Activated T-cell treated with anti-CD3 and anti-CD28 coated beads, Interleukin-2, amount 50 U/mL, for 24 hours (primary cell): ENCODE measurements at regions not wholly inside any gene's neighbourhood (a gene's known extent, or its start where the extent isn't known, plus 50 kb on each side); places are given as distances from the start of the nearest gene placed in this dataset.

Source experiments
- DNase-seq: peaks from one replicate; pipeline ENCODE4 v3.0.0-alpha.2; 2020
- H3K27ac Mint-ChIP-seq: 2 replicates; pipeline ENCODE4 v1.8.0; 2020; ENCODE audit warnings: mild to moderate bottlenecking, mixed read lengths
- H3K27me3 Mint-ChIP-seq: 2 replicates; pipeline ENCODE4 v1.8.0; 2020; ENCODE audit warnings: mixed read lengths
- H3K36me3 Mint-ChIP-seq: 2 replicates; pipeline ENCODE4 v1.8.0; 2020; ENCODE audit warnings: low read depth, mixed read lengths
- H3K4me1 Mint-ChIP-seq: 2 replicates; pipeline ENCODE4 v1.8.0; 2020; ENCODE audit warnings: low read depth, mixed read lengths
- H3K4me3 Mint-ChIP-seq: 2 replicates; pipeline ENCODE4 v1.8.0; 2020; ENCODE audit warnings: mild to moderate bottlenecking, moderate library complexity, mixed read lengths
- H3K9me3 Mint-ChIP-seq: 2 replicates; pipeline ENCODE4 v1.8.0; 2020; ENCODE audit warnings: mixed read lengths

GRCh38 chr4:140296335-140297220 is 76.9 kb upstream of the SCOC start:
- no peak for DNase-seq
- H3K9me3 Mint-ChIP-seq, result no peaks in the 10 kb centered on the region
- H3K4me3 Mint-ChIP-seq, result no peak overlapping the region
- peaks cover 2% of the 10 kb centered on the region for H3K4me1 Mint-ChIP-seq
- peaks cover 5% of the 10 kb centered on the region for H3K27me3 Mint-ChIP-seq
- no peaks in the 10 kb centered on the region for H3K36me3 Mint-ChIP-seq
- no peak overlapping the region for H3K27ac Mint-ChIP-seq

GRCh38 chr4:140293979-140294378 is 79.5 kb upstream of the SCOC start:
- peaks cover 2% of the 10 kb centered on the region for H3K4me1 Mint-ChIP-seq
- H3K9me3 Mint-ChIP-seq, result no peaks in the 10 kb centered on the region
- no peak for DNase-seq
- H3K4me3 Mint-ChIP-seq, result no peak overlapping the region
- no peak overlapping the region for H3K27ac Mint-ChIP-seq
- peaks cover 5% of the 10 kb centered on the region for H3K27me3 Mint-ChIP-seq
- no peaks in the 10 kb centered on the region for H3K36me3 Mint-ChIP-seq

DNA sequence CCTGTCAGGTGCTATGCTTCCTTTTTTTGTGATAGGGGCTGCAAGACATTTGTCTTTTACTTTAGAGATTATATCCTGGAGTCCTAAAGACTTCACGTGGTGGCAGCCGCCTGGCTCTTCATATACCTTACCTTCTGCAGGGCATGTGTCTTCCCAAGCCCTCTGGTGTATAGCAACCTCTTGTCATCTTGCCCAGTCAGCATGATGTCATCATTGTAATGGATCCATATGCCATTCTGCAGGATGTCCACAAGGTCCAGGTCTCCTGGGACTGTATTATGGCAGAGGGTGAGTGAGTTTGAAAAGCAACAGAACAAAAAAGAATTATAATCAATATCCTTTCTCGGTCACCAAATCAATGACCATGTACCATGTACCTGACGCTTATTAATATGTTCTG is 82.2 kb upstream of the SCOC start:
- H3K36me3 Mint-ChIP-seq, result no peaks in the 10 kb centered on the region
- no peak overlapping the region for H3K4me3 Mint-ChIP-seq
- no peak for DNase-seq
- H3K9me3 Mint-ChIP-seq, result no peaks in the 10 kb centered on the region
- peaks cover 5% of the 10 kb centered on the region for H3K27me3 Mint-ChIP-seq
- no peaks in the 10 kb centered on the region for H3K4me1 Mint-ChIP-seq
- H3K27ac Mint-ChIP-seq, result no peak overlapping the region

DNA sequence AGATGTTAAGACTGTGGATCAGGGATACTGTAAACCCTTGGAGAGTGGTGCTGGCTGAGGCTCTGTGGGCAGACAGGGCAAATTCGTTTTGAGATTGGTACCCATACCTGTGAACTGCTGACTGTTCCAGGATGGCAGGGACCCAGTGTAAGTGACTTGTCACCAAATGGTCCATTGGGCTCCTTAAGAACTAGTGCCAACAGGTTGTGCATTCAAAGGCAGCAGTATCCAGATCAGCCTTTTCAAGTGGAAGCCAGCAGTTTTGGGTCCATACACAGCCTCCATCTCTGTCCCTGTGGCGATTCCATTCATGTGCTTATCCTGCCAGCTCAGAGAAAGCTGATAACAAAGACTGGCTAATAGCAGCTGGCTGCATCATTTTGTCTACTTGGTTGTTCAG is 84.0 kb upstream of the SCOC start:
- Mint-ChIP-seq H3K36me3 (no peaks in the 10 kb centered on the region), H3K27me3 (no peaks in the 10 kb centered on the region), H3K4me3 (no peak overlapping the region), H3K4me1 (no peaks in the 10 kb centered on the region), H3K9me3 (no peaks in the 10 kb centered on the region), H3K27ac (no peak overlapping the region)
- no peak for DNase-seq

GRCh38 chr4:140286456-140286855 is 87.0 kb upstream of the SCOC start:
- H3K27ac Mint-ChIP-seq, result no peak overlapping the region
- H3K9me3 Mint-ChIP-seq, result no peaks in the 10 kb centered on the region
- H3K4me1 Mint-ChIP-seq, result no peaks in the 10 kb centered on the region
- peaks cover 6% of the 10 kb centered on the region for H3K27me3 Mint-ChIP-seq
- no peak for DNase-seq
- H3K4me3 Mint-ChIP-seq, result no peak overlapping the region
- no peaks in the 10 kb centered on the region for H3K36me3 Mint-ChIP-seq

GRCh38 chr4:140284456-140284855 is 89.0 kb upstream of the SCOC start:
- Mint-ChIP-seq H3K27me3 (peaks cover 21% of the 10 kb centered on the region), H3K4me3 (no peak overlapping the region), H3K27ac (no peak overlapping the region), H3K36me3 (no peaks in the 10 kb centered on the region), H3K4me1 (no peaks in the 10 kb centered on the region), H3K9me3 (no peaks in the 10 kb centered on the region)
- no peak for DNase-seq

DNA sequence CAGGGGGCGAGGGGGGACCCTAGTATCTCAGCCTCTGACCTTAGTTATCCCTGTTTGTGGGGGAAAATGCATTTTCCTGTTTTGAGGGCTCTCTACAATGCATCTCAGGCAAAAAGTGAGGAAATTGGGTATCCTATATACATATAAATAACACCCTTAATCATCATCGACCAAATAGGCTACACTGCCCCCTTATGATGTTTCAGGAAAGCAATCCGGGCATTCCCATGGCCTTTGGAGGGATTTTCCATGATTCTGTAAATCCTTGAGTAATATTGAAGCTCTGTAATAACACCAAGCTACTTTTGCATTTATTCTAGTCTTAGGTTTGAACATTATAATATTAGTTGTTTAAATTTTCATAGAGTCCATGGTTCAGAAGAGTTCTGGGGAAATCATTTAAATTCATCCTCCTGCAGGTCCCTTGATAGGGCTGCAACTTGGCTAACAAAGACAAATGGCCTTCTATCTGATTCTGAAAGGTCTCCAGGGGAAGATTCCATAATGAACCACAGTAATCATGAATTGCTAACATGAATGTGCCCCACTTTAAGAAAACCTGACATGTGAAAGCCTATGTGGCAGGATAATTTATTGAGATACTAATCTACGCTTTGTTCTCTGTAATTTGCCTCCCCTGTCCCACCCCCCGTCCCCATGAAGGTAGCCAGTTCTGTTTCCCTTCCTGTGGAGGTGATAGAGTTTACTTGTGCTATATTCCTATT is 91.5 kb upstream of the SCOC start:
- no peaks in the 10 kb centered on the region for H3K4me1 Mint-ChIP-seq
- no peak overlapping the region for H3K27ac Mint-ChIP-seq
- no peak overlapping the region for H3K4me3 Mint-ChIP-seq
- no peaks in the 10 kb centered on the region for H3K9me3 Mint-ChIP-seq
- peaks cover 27% of the 10 kb centered on the region for H3K27me3 Mint-ChIP-seq
- no peaks in the 10 kb centered on the region for H3K36me3 Mint-ChIP-seq
- DNase-seq, result no peak

DNA sequence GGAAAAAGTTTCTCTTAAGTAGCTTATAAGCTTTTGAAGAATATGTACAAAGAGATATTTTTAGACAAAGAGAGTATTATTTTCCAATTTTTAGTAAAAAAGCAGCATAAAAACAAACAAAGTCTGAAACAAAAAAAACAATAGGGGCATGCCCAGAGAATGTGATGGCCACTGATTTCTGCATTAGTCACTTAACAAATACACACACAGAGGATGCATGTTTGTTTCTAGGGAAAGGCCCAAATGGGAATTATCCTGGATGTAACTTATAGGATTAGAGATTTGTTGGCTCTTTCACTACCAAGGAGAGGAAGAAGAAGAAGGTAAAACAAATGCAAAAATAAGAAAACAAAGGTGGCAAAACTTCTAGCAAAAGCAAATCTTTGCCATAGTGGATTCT is 95.9 kb upstream of the SCOC start:
- DNase-seq, result no peak
- no peaks in the 10 kb centered on the region for H3K4me1 Mint-ChIP-seq
- peaks cover 22% of the 10 kb centered on the region for H3K27me3 Mint-ChIP-seq
- no peak overlapping the region for H3K4me3 Mint-ChIP-seq
- no peaks in the 10 kb centered on the region for H3K9me3 Mint-ChIP-seq
- H3K27ac Mint-ChIP-seq, result no peak overlapping the region
- H3K36me3 Mint-ChIP-seq, result no peaks in the 10 kb centered on the region

DNA sequence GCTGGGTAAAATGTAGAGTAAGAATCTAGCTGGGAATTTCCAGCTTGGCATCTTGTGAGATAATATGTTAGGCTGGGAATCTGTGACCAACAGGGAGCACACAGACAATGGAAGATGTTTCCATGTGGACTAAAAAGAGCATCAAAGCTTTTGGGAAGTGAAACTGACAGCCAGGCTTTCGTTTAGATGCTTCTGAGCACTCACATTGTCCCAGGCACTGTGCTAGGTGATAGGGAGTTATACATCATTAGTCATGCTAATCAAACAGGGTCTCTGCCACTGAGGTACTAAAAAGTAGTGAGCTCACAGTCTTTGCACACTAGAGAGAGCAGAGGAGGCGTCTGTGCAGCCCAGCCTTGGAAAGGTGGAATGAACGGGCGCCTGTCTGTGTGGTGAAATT is 101.9 kb upstream of the SCOC start:
- H3K27me3 Mint-ChIP-seq, result peaks cover 7% of the 10 kb centered on the region
- no peaks in the 10 kb centered on the region for H3K36me3 Mint-ChIP-seq
- H3K4me3 Mint-ChIP-seq, result no peak overlapping the region
- no peak overlapping the region for H3K27ac Mint-ChIP-seq
- no peak for DNase-seq
- H3K9me3 Mint-ChIP-seq, result no peaks in the 10 kb centered on the region
- H3K4me1 Mint-ChIP-seq, result peaks cover 6% of the 10 kb centered on the region

DNA sequence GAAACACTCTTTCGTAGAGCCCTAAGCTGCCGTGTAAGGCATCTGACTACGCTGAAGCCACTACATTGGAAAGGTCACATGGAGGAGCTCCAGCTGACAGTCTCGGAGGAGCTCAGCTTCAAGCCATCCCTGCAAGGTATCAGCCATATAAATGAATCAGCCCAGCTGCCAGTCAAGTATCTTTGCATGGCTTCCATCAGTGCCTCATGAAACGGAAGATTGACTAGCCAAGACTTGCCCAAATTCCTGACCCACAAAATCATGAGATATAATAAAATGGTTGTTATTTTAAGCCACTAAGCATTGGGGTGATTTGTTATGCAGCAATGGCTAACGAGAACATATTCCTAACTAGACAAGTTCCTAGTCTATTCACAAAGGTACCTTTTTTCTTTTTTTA is 104.1 kb upstream of the SCOC start:
- H3K4me3 Mint-ChIP-seq, result no peak overlapping the region
- H3K27me3 Mint-ChIP-seq, result peaks cover 7% of the 10 kb centered on the region
- DNase-seq, result no peak
- H3K9me3 Mint-ChIP-seq, result no peaks in the 10 kb centered on the region
- H3K36me3 Mint-ChIP-seq, result no peaks in the 10 kb centered on the region
- H3K4me1 Mint-ChIP-seq, result peaks cover 6% of the 10 kb centered on the region
- no peak overlapping the region for H3K27ac Mint-ChIP-seq

GRCh38 chr4:140268186-140268841 is 105.1 kb upstream of the SCOC start:
- no peaks in the 10 kb centered on the region for H3K36me3 Mint-ChIP-seq
- no peak overlapping the region for H3K27ac Mint-ChIP-seq
- H3K9me3 Mint-ChIP-seq, result no peaks in the 10 kb centered on the region
- H3K4me3 Mint-ChIP-seq, result no peak overlapping the region
- DNase-seq, result no peak
- peaks cover 11% of the 10 kb centered on the region for H3K27me3 Mint-ChIP-seq
- H3K4me1 Mint-ChIP-seq, result peaks cover 6% of the 10 kb centered on the region

DNA sequence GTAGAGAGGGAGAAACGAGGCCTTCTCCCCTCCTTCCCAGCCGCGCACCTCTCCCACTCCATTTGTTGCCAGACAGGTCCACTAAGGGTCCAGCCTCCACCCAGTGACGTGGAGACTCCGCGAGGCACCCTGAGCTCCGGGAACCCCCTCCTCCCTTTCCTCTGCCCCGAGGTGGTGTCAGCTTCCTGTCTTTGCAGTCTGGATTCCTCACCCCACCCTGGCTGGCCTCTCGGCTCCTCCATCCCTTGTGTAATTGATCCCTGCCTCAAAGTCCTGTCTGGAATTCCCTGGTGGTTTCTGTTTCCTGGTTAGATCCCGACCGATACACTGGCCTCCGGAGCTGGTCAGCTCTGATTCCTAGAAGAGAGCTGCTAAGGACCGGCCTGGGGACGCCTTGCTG is 105.9 kb upstream of the SCOC start:
- H3K4me3 Mint-ChIP-seq, result no peak overlapping the region
- H3K36me3 Mint-ChIP-seq, result no peaks in the 10 kb centered on the region
- no peaks in the 10 kb centered on the region for H3K9me3 Mint-ChIP-seq
- H3K4me1 Mint-ChIP-seq, result peaks cover 6% of the 10 kb centered on the region
- H3K27ac Mint-ChIP-seq, result no peak overlapping the region
- DNase-seq, result no peak
- H3K27me3 Mint-ChIP-seq, result peaks cover 13% of the 10 kb centered on the region

GRCh38 chr4:140266958-140267568 is 106.4 kb upstream of the SCOC start:
- Mint-ChIP-seq H3K27me3 (peaks cover 13% of the 10 kb centered on the region), H3K36me3 (no peaks in the 10 kb centered on the region), H3K9me3 (no peaks in the 10 kb centered on the region), H3K27ac (no peak overlapping the region), H3K4me1 (peaks cover 6% of the 10 kb centered on the region), H3K4me3 (no peak overlapping the region)
- DNase-seq, result no peak

GRCh38 chr4:140260227-140260626 is 106.2 kb upstream of the MAML3 start:
- H3K4me1 Mint-ChIP-seq, result peaks cover 16% of the 10 kb centered on the region
- no peak overlapping the region for H3K27ac Mint-ChIP-seq
- H3K4me3 Mint-ChIP-seq, result no peak overlapping the region
- no peaks in the 10 kb centered on the region for H3K36me3 Mint-ChIP-seq
- no peaks in the 10 kb centered on the region for H3K9me3 Mint-ChIP-seq
- peaks cover 18% of the 10 kb centered on the region for H3K27me3 Mint-ChIP-seq
- no peak for DNase-seq
